ENCODE measurements at regions not wholly inside any gene's neighbourhood (a gene's known extent, or its start where the extent isn't known, plus 50 kb on each side); places are given as distances from the start of the nearest gene placed in this dataset.

- TF ChIP-seq NRF1 (IDR thresholded peaks at IDR 0.05; ENCODE audit: low read depth, low read length), result no peak
- TF ChIP-seq SP4 (IDR thresholded peaks at IDR 0.05; ENCODE audit: low read length), result no peak
- no peak for TF ChIP-seq TAF1 (IDR thresholded peaks at IDR 0.05; ENCODE audit: low read depth, low read length)
- TF ChIP-seq TAF7 (optimal IDR thresholded peaks at IDR 0.05; ENCODE audit: borderline replicate concordance, low read depth, low read length), result no peak
Observed at GRCh38 chr20:60410618-60411264, 452.5 kb downstream of the CDH26 start (continued).

All from H1 (cell line).